Vagina (tissue), 2 donors: ENCODE measurements at regions not wholly inside any gene's neighbourhood (a gene's known extent, or its start where the extent isn't known, plus 50 kb on each side); places are given as distances from the start of the nearest gene placed in this dataset.

Source experiments
- POLR2A ChIP-seq, 2 donors: fragments of 450-650 bp; IDR thresholded peaks; one replicate each; pipeline ENCODE4 v1.6.1; 2017; ENCODE audit warnings: antibody characterized with exemption in 2 of 2, mild to moderate bottlenecking in 2 of 2, moderate library complexity in 2 of 2
- TF ChIP-seq, protein P1 (sequence below), 3 experiments: fragments of 450-650 bp in 2 of 3; fragments of 200-600 bp in 1 of 3; sonication (generic) in 1 of 3; IDR thresholded peaks; one replicate each; pipeline ENCODE4 v1.5.1; 2017 to 2019; ENCODE audit warnings: antibody characterized with exemption in 3 of 3, mild to moderate bottlenecking in 2 of 3, moderate library complexity in 2 of 3

GRCh38 chr5:166031926-166032325 lies 2259.5 kb upstream of the WWC1 start:
- TF ChIP-seq, protein P1, sequence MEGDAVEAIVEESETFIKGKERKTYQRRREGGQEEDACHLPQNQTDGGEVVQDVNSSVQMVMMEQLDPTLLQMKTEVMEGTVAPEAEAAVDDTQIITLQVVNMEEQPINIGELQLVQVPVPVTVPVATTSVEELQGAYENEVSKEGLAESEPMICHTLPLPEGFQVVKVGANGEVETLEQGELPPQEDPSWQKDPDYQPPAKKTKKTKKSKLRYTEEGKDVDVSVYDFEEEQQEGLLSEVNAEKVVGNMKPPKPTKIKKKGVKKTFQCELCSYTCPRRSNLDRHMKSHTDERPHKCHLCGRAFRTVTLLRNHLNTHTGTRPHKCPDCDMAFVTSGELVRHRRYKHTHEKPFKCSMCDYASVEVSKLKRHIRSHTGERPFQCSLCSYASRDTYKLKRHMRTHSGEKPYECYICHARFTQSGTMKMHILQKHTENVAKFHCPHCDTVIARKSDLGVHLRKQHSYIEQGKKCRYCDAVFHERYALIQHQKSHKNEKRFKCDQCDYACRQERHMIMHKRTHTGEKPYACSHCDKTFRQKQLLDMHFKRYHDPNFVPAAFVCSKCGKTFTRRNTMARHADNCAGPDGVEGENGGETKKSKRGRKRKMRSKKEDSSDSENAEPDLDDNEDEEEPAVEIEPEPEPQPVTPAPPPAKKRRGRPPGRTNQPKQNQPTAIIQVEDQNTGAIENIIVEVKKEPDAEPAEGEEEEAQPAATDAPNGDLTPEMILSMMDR (IDR thresholded peaks at IDR 0.05) = no peak
- TF ChIP-seq POLR2A (IDR thresholded peaks at IDR 0.05) = no peak
